ENCODE measurements at regions not wholly inside any gene's neighbourhood (a gene's known extent, or its start where the extent isn't known, plus 50 kb on each side); places are given as distances from the start of the nearest gene placed in this dataset.

GRCh38 chr12:67411562-67411961, 142.4 kb downstream of the CAND1 start:
- no peak for TF ChIP-seq JUND (IDR thresholded peaks at IDR 0.05; ENCODE audit: low read depth)
- in situ Hi-C loops (cut with HindIII; ENCODE audit: low pct_unique_long_range_greater_than_20kb, low sequenced_read_pairs) = no loop called here
- DNase-seq (ENCODE audit: low read depth in 1 of 2, low spot score in 1 of 2) = no peak

- TF ChIP-seq JUND (IDR thresholded peaks at IDR 0.05; ENCODE audit: low read depth) = no peak
- peak in 1 of 2 experiments; percentile 39 for DNase-seq (ENCODE audit: low read depth in 1 of 2, low spot score in 1 of 2)
- in situ Hi-C loops (cut with HindIII; ENCODE audit: low pct_unique_long_range_greater_than_20kb, low sequenced_read_pairs) = no loop called here
Measured at GRCh38 chr12:67413577-67413976, 144.4 kb downstream of the CAND1 start.

GRCh38 chr12:67414011-67414715, 145.0 kb downstream of the CAND1 start:
- TF ChIP-seq JUND (IDR thresholded peaks at IDR 0.05; ENCODE audit: low read depth) = no peak
- in situ Hi-C loops (cut with HindIII; ENCODE audit: low pct_unique_long_range_greater_than_20kb, low sequenced_read_pairs) = no loop called here
- DNase-seq (ENCODE audit: low read depth in 1 of 2, low spot score in 1 of 2) = no peak

GRCh38 chr12:67415473-67415872, 146.3 kb downstream of the CAND1 start:
- no peak for TF ChIP-seq JUND (IDR thresholded peaks at IDR 0.05; ENCODE audit: low read depth)
- peak in 1 of 2 experiments; percentile 75 for DNase-seq (ENCODE audit: low read depth in 1 of 2, low spot score in 1 of 2)
- in situ Hi-C loops (cut with HindIII; ENCODE audit: low pct_unique_long_range_greater_than_20kb, low sequenced_read_pairs) = no loop called here

GRCh38 chr12:67419810-67420209, 150.7 kb downstream of the CAND1 start:
- in situ Hi-C loops (cut with HindIII; ENCODE audit: low pct_unique_long_range_greater_than_20kb, low sequenced_read_pairs) = no loop called here
- no peak for TF ChIP-seq JUND (IDR thresholded peaks at IDR 0.05; ENCODE audit: low read depth)
- no peak for DNase-seq (ENCODE audit: low read depth in 1 of 2, low spot score in 1 of 2)

- in situ Hi-C loops (cut with HindIII; ENCODE audit: low pct_unique_long_range_greater_than_20kb, low sequenced_read_pairs) = no loop called here
- no peak for TF ChIP-seq JUND (IDR thresholded peaks at IDR 0.05; ENCODE audit: low read depth)
- no peak for DNase-seq (ENCODE audit: low read depth in 1 of 2, low spot score in 1 of 2)
Measured at GRCh38 chr12:67420506-67420905, 151.3 kb downstream of the CAND1 start.

- TF ChIP-seq JUND (IDR thresholded peaks at IDR 0.05; ENCODE audit: low read depth) = no peak
- in situ Hi-C loops (cut with HindIII; ENCODE audit: low pct_unique_long_range_greater_than_20kb, low sequenced_read_pairs) = no loop called here
- no peak for DNase-seq (ENCODE audit: low read depth in 1 of 2, low spot score in 1 of 2)
Measured at GRCh38 chr12:67422081-67422480, 152.9 kb downstream of the CAND1 start.

- TF ChIP-seq JUND (IDR thresholded peaks at IDR 0.05; ENCODE audit: low read depth) = no peak
- no peak for DNase-seq (ENCODE audit: low read depth in 1 of 2, low spot score in 1 of 2)
- in situ Hi-C loops (cut with HindIII; ENCODE audit: low pct_unique_long_range_greater_than_20kb, low sequenced_read_pairs) = no loop called here
Measured at GRCh38 chr12:67424784-67425183, 155.6 kb downstream of the CAND1 start.

GRCh38 chr12:67425394-67425793, 156.2 kb downstream of the CAND1 start:
- no peak for DNase-seq (ENCODE audit: low read depth in 1 of 2, low spot score in 1 of 2)
- TF ChIP-seq JUND (IDR thresholded peaks at IDR 0.05; ENCODE audit: low read depth) = no peak
- in situ Hi-C loops (cut with HindIII; ENCODE audit: low pct_unique_long_range_greater_than_20kb, low sequenced_read_pairs) = no loop called here

GRCh38 chr12:67426067-67426466, 156.9 kb downstream of the CAND1 start:
- no peak for TF ChIP-seq JUND (IDR thresholded peaks at IDR 0.05; ENCODE audit: low read depth)
- DNase-seq (ENCODE audit: low read depth in 1 of 2, low spot score in 1 of 2) = no peak
- in situ Hi-C loops (cut with HindIII; ENCODE audit: low pct_unique_long_range_greater_than_20kb, low sequenced_read_pairs) = no loop called here

- TF ChIP-seq JUND (IDR thresholded peaks at IDR 0.05; ENCODE audit: low read depth) = no peak
- in situ Hi-C loops (cut with HindIII; ENCODE audit: low pct_unique_long_range_greater_than_20kb, low sequenced_read_pairs) = no loop called here
- DNase-seq (ENCODE audit: low read depth in 1 of 2, low spot score in 1 of 2) = no peak
Measured at GRCh38 chr12:67427336-67427735, 158.2 kb downstream of the CAND1 start.

GRCh38 chr12:67428431-67428830, 159.3 kb downstream of the CAND1 start:
- TF ChIP-seq JUND (IDR thresholded peaks at IDR 0.05; ENCODE audit: low read depth) = no peak
- DNase-seq (ENCODE audit: low read depth in 1 of 2, low spot score in 1 of 2) = no peak
- in situ Hi-C loops (cut with HindIII; ENCODE audit: low pct_unique_long_range_greater_than_20kb, low sequenced_read_pairs) = no loop called here

GRCh38 chr12:67430708-67431335, 161.7 kb downstream of the CAND1 start:
- peak in 1 of 2 experiments; percentile 44 for DNase-seq (ENCODE audit: low read depth in 1 of 2, low spot score in 1 of 2)
- TF ChIP-seq JUND (IDR thresholded peaks at IDR 0.05; ENCODE audit: low read depth) = no peak
- in situ Hi-C loops (cut with HindIII; ENCODE audit: low pct_unique_long_range_greater_than_20kb, low sequenced_read_pairs) = no loop called here
